ENCODE measurements at regions not wholly inside any gene's neighbourhood (a gene's known extent, or its start where the extent isn't known, plus 50 kb on each side); places are given as distances from the start of the nearest gene placed in this dataset.

DNA sequence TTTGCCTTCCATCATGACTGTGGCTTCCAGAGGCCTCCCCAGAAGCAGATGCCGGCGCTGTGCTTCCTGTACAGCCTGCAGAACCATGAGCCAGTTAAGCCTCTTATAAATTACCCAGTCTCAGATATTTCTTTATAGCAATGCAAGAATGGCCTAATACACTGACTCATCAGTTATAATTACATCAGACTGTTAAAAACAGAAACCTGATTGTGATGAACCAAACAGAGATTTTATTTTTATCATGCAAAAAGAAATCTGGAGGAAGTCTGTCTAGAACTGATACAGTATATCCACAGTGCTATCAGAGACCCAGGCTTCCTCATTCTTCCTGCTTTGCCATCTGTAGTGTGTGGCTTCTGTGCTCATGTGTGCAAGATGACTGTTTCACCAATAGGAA lies 93.4 kb upstream of the MEX3C start:
- Histone ChIP-seq H3K27ac (ENCODE audit: low read depth in 1 of 2, low read length in 2 of 2) (no peak overlapping the region), H3K27me3 (ENCODE audit: control insufficient read depth in 1 of 2, insufficient read depth in 2 of 2, low read length in 2 of 2) (no peaks in the 10 kb centered on the region), H3K4me1 (ENCODE audit: insufficient read depth, low read length) (no peaks in the 10 kb centered on the region), H3K4me3 (ENCODE audit: low read length) (no peak overlapping the region), H3K9me3 (ENCODE audit: control insufficient read depth in 1 of 2, insufficient read depth in 1 of 2, low read length in 2 of 2) (peaks cover 0 to 4% of the 10 kb centered on the region in 2 experiments), H3K36me3 (ENCODE audit: insufficient read depth, low read length) (no peaks in the 10 kb centered on the region)
- ChIA-PET CTCF (no interaction called here), POLR2A (no interaction called here)
- Mint-ChIP-seq H3K4me3 (no peak overlapping the region), H3K27ac (no peak overlapping the region), H3K36me3 (ENCODE audit: low read depth) (no peaks in the 10 kb centered on the region), H3K9me3 (peaks cover 2% of the 10 kb centered on the region), H3K4me1 (ENCODE audit: low read depth) (no peaks in the 10 kb centered on the region), H3K27me3 (peaks cover 26% of the 10 kb centered on the region)
- intact Hi-C loops (cut with DNase I, micrococcal nuclease), result no loop called here
- ATAC-seq (ENCODE audit: poor library complexity), result no peak
- no peak for DNase-seq
- TF ChIP-seq, protein P1, sequence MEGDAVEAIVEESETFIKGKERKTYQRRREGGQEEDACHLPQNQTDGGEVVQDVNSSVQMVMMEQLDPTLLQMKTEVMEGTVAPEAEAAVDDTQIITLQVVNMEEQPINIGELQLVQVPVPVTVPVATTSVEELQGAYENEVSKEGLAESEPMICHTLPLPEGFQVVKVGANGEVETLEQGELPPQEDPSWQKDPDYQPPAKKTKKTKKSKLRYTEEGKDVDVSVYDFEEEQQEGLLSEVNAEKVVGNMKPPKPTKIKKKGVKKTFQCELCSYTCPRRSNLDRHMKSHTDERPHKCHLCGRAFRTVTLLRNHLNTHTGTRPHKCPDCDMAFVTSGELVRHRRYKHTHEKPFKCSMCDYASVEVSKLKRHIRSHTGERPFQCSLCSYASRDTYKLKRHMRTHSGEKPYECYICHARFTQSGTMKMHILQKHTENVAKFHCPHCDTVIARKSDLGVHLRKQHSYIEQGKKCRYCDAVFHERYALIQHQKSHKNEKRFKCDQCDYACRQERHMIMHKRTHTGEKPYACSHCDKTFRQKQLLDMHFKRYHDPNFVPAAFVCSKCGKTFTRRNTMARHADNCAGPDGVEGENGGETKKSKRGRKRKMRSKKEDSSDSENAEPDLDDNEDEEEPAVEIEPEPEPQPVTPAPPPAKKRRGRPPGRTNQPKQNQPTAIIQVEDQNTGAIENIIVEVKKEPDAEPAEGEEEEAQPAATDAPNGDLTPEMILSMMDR (IDR thresholded peaks at IDR 0.05), result no peak

GRCh38 chr18:51300912-51301311 lies 103.4 kb upstream of the MEX3C start:
- Histone ChIP-seq H3K4me1 (ENCODE audit: insufficient read depth, low read length) (no peaks in the 10 kb centered on the region), H3K9me3 (ENCODE audit: control insufficient read depth in 1 of 2, insufficient read depth in 1 of 2, low read length in 2 of 2) (peaks cover 0 to 3% of the 10 kb centered on the region in 2 experiments), H3K27ac (ENCODE audit: low read depth in 1 of 2, low read length in 2 of 2) (no peak overlapping the region), H3K27me3 (ENCODE audit: control insufficient read depth in 1 of 2, insufficient read depth in 2 of 2, low read length in 2 of 2) (no peaks in the 10 kb centered on the region), H3K4me3 (ENCODE audit: low read length) (no peak overlapping the region), H3K36me3 (ENCODE audit: insufficient read depth, low read length) (no peaks in the 10 kb centered on the region)
- no peak overlapping the region for H3K4me3 Mint-ChIP-seq
- H3K9me3 Mint-ChIP-seq, result no peaks in the 10 kb centered on the region
- no peaks in the 10 kb centered on the region for H3K4me1 Mint-ChIP-seq (ENCODE audit: low read depth)
- DNase-seq, result no peak
- intact Hi-C loops (cut with DNase I, micrococcal nuclease), result no loop called here
- ChIA-PET POLR2A (no interaction called here), CTCF (no interaction called here)
- H3K36me3 Mint-ChIP-seq (ENCODE audit: low read depth), result no peaks in the 10 kb centered on the region
- peaks cover 33% of the 10 kb centered on the region for H3K27me3 Mint-ChIP-seq
- TF ChIP-seq, protein P1 (IDR thresholded peaks at IDR 0.05), result no peak
- no peak overlapping the region for H3K27ac Mint-ChIP-seq
- ATAC-seq (ENCODE audit: poor library complexity), result no peak

- H3K4me1 Mint-ChIP-seq (ENCODE audit: low read depth), result no peaks in the 10 kb centered on the region
- no peak for DNase-seq
- no peak overlapping the region for H3K27ac Mint-ChIP-seq
- no peaks in the 10 kb centered on the region for H3K36me3 ChIP-seq (ENCODE audit: insufficient read depth, low read length)
- H3K27me3 Mint-ChIP-seq, result peaks cover 38% of the 10 kb centered on the region
- no peaks in the 10 kb centered on the region for H3K4me1 ChIP-seq (ENCODE audit: insufficient read depth, low read length)
- no peak for ATAC-seq (ENCODE audit: poor library complexity)
- no peaks in the 10 kb centered on the region for H3K27me3 ChIP-seq (ENCODE audit: control insufficient read depth in 1 of 2, insufficient read depth in 2 of 2, low read length in 2 of 2)
- TF ChIP-seq, protein P1 (IDR thresholded peaks at IDR 0.05), result no peak
- H3K4me3 ChIP-seq (ENCODE audit: low read length), result no peak overlapping the region
- H3K9me3 ChIP-seq (ENCODE audit: control insufficient read depth in 1 of 2, insufficient read depth in 1 of 2, low read length in 2 of 2), result peaks cover 0 to 3% of the 10 kb centered on the region in 2 experiments
- no peaks in the 10 kb centered on the region for H3K36me3 Mint-ChIP-seq (ENCODE audit: low read depth)
- no peaks in the 10 kb centered on the region for H3K9me3 Mint-ChIP-seq
- POLR2A ChIA-PET, result no interaction called here
- CTCF ChIA-PET, result no interaction called here
- H3K27ac ChIP-seq (ENCODE audit: low read depth in 1 of 2, low read length in 2 of 2), result no peak overlapping the region
- no peak overlapping the region for H3K4me3 Mint-ChIP-seq
- intact Hi-C loops (cut with DNase I, micrococcal nuclease), result no loop called here
These were observed 103.9 kb upstream of the MEX3C start for GRCh38 chr18:51301376-51301775.

All from CD4-positive, alpha-beta T cell (primary cell).